WTC11 (cell line): ENCODE measurements at regions not wholly inside any gene's neighbourhood (a gene's known extent, or its start where the extent isn't known, plus 50 kb on each side); places are given as distances from the start of the nearest gene placed in this dataset.

Experiments
- ATAC-seq: fragments of 200-7000 bp; cut with Tn5 transposase; 2 replicates; pipeline ENCODE4 v1.10.0; 2021; ENCODE audit warnings: mild to moderate bottlenecking, moderate library complexity
- CTCF ChIA-PET: fragments of 300-600 bp; sonication (Branson Sonifier 250); formaldehyde crosslinking; loops from one replicate; lab custom pipeline; 2021; ENCODE audit warnings: antibody characterized with exemption; lab: Charles Lee
- POLR2A ChIA-PET: fragments of 350-600 bp; sonication (Branson Sonifier 250); formaldehyde crosslinking; loops from one replicate; lab custom pipeline; 2021; ENCODE audit warnings: antibody characterized with exemption; lab: Charles Lee
- DNase-seq: peaks from one replicate; pipeline ENCODE4 v3.0.0; 2021; ENCODE audit warnings: low spot score
- H3K27ac Mint-ChIP-seq: 2 replicates; pipeline ENCODE4 v1.8.0; 2021; ENCODE audit warnings: mixed read lengths
- H3K27me3 Mint-ChIP-seq: 2 replicates; pipeline ENCODE4 v1.8.0; 2021; ENCODE audit warnings: low read depth, mild to moderate bottlenecking, moderate library complexity, mixed read lengths
- H3K36me3 Mint-ChIP-seq: 2 replicates; pipeline ENCODE4 v1.8.0; 2021; ENCODE audit warnings: mixed read lengths
- H3K4me1 Mint-ChIP-seq: 2 replicates; pipeline ENCODE4 v1.8.0; 2022; ENCODE audit warnings: mixed read lengths
- H3K4me3 Mint-ChIP-seq: 2 replicates; pipeline ENCODE4 v1.8.0; 2021; ENCODE audit warnings: mild to moderate bottlenecking, moderate library complexity, mixed read lengths
- H3K9me3 Mint-ChIP-seq: 2 replicates; pipeline ENCODE4 v1.8.0; 2021; ENCODE audit warnings: mixed read lengths
- CREB1 ChIP-seq: sonication (generic); formaldehyde crosslinking; IDR thresholded peaks from 2 replicates; pipeline ENCODE4 v1.8.0; 2023; ENCODE audit warnings: mild to moderate bottlenecking, missing genetic modification reagents
- EMX1 ChIP-seq: fragments of 250-450 bp; sonication (Bioruptor Pico); IDR thresholded peaks from 2 replicates; pipeline ENCODE4 v1.8.0; 2021; ENCODE audit warnings: mild to moderate bottlenecking
- GTF2I ChIP-seq: fragments of 250-450 bp; sonication (Bioruptor Pico); conservative IDR thresholded peaks from 2 replicates; pipeline ENCODE4 v1.4.0; 2021; ENCODE audit warnings: mild to moderate bottlenecking
- HMGXB4 ChIP-seq: sonication (generic); formaldehyde crosslinking; IDR thresholded peaks from 2 replicates; pipeline ENCODE4 v1.8.1; 2023; ENCODE audit warnings: mild to moderate bottlenecking, moderate library complexity, missing genetic modification reagents
- JUN ChIP-seq: sonication (generic); formaldehyde crosslinking; IDR thresholded peaks from 2 replicates; pipeline ENCODE4 v1.8.0; 2023; ENCODE audit warnings: mild to moderate bottlenecking, missing genetic modification reagents
- MAX ChIP-seq: sonication (generic); formaldehyde crosslinking; IDR thresholded peaks from 2 replicates; pipeline ENCODE4 v1.8.0; 2022; ENCODE audit warnings: mild to moderate bottlenecking, missing genetic modification reagents
- NFATC4 ChIP-seq: fragments of 250-450 bp; sonication (Bioruptor Pico); IDR thresholded peaks from 2 replicates; pipeline ENCODE4 v1.9.0; 2021; ENCODE audit warnings: mild to moderate bottlenecking
- NR2C2 ChIP-seq: sonication (generic); formaldehyde crosslinking; IDR thresholded peaks from 2 replicates; pipeline ENCODE4 v1.8.0; 2022; ENCODE audit warnings: mild to moderate bottlenecking, missing genetic modification reagents
- PRDM15 ChIP-seq: sonication (generic); formaldehyde crosslinking; IDR thresholded peaks from 2 replicates; pipeline ENCODE4 v1.8.0; 2022; ENCODE audit warnings: missing genetic modification reagents
- RELA ChIP-seq: sonication (generic); formaldehyde crosslinking; IDR thresholded peaks from 2 replicates; pipeline ENCODE4 v1.8.1; 2022; ENCODE audit warnings: missing genetic modification reagents, mild to moderate bottlenecking, borderline replicate concordance
- RORB ChIP-seq: fragments of 250-450 bp; sonication (Bioruptor Pico); IDR thresholded peaks from 2 replicates; pipeline ENCODE4 v1.9.0; 2021; ENCODE audit warnings: mild to moderate bottlenecking
- SMAD4 ChIP-seq: sonication (generic); formaldehyde crosslinking; IDR thresholded peaks from 2 replicates; pipeline ENCODE4 v1.8.0; 2022; ENCODE audit warnings: mild to moderate bottlenecking, missing genetic modification reagents
- ZNF138 ChIP-seq: sonication (generic); formaldehyde crosslinking; conservative IDR thresholded peaks from 2 replicates; pipeline ENCODE4 v1.8.1; 2022; ENCODE audit warnings: mild to moderate bottlenecking, moderate library complexity, missing genetic modification reagents
- ZNF512 ChIP-seq: sonication (generic); formaldehyde crosslinking; IDR thresholded peaks from 2 replicates; pipeline ENCODE4 v1.8.1; 2022; ENCODE audit warnings: missing genetic modification reagents, borderline replicate concordance
- TF ChIP-seq, protein P1 (sequence below): sonication (generic); formaldehyde crosslinking; IDR thresholded peaks from 2 replicates; pipeline ENCODE4 v1.8.1; 2022; ENCODE audit warnings: mild to moderate bottlenecking, missing genetic modification reagents, moderate library complexity, borderline replicate concordance
- TF ChIP-seq, protein P2 (sequence below): fragments of 250-450 bp; sonication (Bioruptor Pico); IDR thresholded peaks from 2 replicates; pipeline ENCODE4 v1.9.0; 2021; ENCODE audit warnings: moderate library complexity, mild to moderate bottlenecking, inconsistent platforms, borderline replicate concordance
- TF ChIP-seq, protein P3 (sequence below): sonication (generic); formaldehyde crosslinking; IDR thresholded peaks from 2 replicates; pipeline ENCODE4 v1.8.0; 2023; ENCODE audit warnings: missing genetic modification reagents
- TF ChIP-seq, protein P4 (sequence below): sonication (generic); formaldehyde crosslinking; IDR thresholded peaks from 2 replicates; pipeline ENCODE4 v1.8.1; 2023; ENCODE audit warnings: mild to moderate bottlenecking, missing genetic modification reagents, moderate library complexity
- TF ChIP-seq, protein P5 (sequence below): sonication (generic); formaldehyde crosslinking; IDR thresholded peaks from 2 replicates; pipeline ENCODE4 v1.8.0; 2022; ENCODE audit warnings: mild to moderate bottlenecking, missing genetic modification reagents

GRCh38 chr7:121774563-121774962 lies 98.4 kb upstream of the PTPRZ1 start:
- Mint-ChIP-seq H3K36me3 (no peaks in the 10 kb centered on the region), H3K4me3 (no peak overlapping the region), H3K27me3 (no peaks in the 10 kb centered on the region), H3K27ac (no peak overlapping the region), H3K4me1 (peaks cover 17% of the 10 kb centered on the region), H3K9me3 (peaks cover 4% of the 10 kb centered on the region; the same call in 1 of the 2 replicates)
- ATAC-seq (no peak), DNase-seq (no peak)
- TF ChIP-seq, protein P1, sequence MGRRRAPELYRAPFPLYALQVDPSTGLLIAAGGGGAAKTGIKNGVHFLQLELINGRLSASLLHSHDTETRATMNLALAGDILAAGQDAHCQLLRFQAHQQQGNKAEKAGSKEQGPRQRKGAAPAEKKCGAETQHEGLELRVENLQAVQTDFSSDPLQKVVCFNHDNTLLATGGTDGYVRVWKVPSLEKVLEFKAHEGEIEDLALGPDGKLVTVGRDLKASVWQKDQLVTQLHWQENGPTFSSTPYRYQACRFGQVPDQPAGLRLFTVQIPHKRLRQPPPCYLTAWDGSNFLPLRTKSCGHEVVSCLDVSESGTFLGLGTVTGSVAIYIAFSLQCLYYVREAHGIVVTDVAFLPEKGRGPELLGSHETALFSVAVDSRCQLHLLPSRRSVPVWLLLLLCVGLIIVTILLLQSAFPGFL (CRISPR knock-in tag) = no peak
- no peak for TF ChIP-seq NFATC4 (CRISPR knock-in tag)
- no peak for TF ChIP-seq HMGXB4
- TF ChIP-seq MAX (CRISPR knock-in tag) = no peak
- no peak for TF ChIP-seq RELA (CRISPR knock-in tag)
- no peak for TF ChIP-seq PRDM15
- TF ChIP-seq, protein P2, sequence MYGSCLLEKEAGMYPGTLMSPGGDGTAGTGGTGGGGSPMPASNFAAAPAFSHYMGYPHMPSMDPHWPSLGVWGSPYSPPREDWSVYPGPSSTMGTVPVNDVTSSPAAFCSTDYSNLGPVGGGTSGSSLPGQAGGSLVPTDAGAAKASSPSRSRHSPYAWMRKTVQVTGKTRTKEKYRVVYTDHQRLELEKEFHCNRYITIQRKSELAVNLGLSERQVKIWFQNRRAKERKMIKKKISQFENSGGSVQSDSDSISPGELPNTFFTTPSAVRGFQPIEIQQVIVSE (CRISPR knock-in tag) = no peak
- no peak for TF ChIP-seq ZNF512 (CRISPR knock-in tag)
- no peak for TF ChIP-seq SMAD4
- ChIA-PET CTCF (no interaction called here), POLR2A (no interaction called here)

DNA sequence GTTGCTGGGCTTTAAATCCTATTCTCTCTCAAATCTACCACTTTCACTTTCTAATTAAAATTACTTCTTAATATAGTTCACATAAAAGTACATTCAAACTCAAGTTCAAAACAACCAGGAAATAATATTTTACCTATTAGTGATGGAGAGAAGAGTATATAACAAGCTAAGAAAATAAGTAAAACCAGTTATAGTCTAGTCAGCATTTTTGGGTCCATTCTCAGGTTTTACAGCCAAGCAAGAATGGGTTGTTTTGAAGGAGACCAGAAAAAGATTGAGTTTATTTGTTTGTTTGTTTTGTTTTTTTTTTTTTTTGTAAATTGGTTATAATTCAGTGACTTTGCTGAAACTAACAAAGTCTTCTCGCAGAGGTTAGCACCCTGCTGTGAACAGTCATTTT lies 106.3 kb upstream of the PTPRZ1 start:
- H3K27me3 Mint-ChIP-seq = no peaks in the 10 kb centered on the region
- POLR2A ChIA-PET = no interaction called here
- ATAC-seq = no peak

More for the DNA sequence above, 106.3 kb upstream of the PTPRZ1 start:
- CTCF ChIA-PET = no interaction called here
- TF ChIP-seq CREB1 (CRISPR knock-in tag) = no peak
- TF ChIP-seq RORB (CRISPR knock-in tag) = no peak
- TF ChIP-seq, protein P3, sequence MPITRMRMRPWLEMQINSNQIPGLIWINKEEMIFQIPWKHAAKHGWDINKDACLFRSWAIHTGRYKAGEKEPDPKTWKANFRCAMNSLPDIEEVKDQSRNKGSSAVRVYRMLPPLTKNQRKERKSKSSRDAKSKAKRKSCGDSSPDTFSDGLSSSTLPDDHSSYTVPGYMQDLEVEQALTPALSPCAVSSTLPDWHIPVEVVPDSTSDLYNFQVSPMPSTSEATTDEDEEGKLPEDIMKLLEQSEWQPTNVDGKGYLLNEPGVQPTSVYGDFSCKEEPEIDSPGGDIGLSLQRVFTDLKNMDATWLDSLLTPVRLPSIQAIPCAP (CRISPR knock-in tag) = no peak
- no peak for TF ChIP-seq JUN (CRISPR knock-in tag)
- TF ChIP-seq PRDM15 = no peak
- TF ChIP-seq, protein P4, sequence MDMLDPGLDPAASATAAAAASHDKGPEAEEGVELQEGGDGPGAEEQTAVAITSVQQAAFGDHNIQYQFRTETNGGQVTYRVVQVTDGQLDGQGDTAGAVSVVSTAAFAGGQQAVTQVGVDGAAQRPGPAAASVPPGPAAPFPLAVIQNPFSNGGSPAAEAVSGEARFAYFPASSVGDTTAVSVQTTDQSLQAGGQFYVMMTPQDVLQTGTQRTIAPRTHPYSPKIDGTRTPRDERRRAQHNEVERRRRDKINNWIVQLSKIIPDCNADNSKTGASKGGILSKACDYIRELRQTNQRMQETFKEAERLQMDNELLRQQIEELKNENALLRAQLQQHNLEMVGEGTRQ = no peak
- no peak for TF ChIP-seq EMX1 (CRISPR knock-in tag)
- TF ChIP-seq, protein P5, sequence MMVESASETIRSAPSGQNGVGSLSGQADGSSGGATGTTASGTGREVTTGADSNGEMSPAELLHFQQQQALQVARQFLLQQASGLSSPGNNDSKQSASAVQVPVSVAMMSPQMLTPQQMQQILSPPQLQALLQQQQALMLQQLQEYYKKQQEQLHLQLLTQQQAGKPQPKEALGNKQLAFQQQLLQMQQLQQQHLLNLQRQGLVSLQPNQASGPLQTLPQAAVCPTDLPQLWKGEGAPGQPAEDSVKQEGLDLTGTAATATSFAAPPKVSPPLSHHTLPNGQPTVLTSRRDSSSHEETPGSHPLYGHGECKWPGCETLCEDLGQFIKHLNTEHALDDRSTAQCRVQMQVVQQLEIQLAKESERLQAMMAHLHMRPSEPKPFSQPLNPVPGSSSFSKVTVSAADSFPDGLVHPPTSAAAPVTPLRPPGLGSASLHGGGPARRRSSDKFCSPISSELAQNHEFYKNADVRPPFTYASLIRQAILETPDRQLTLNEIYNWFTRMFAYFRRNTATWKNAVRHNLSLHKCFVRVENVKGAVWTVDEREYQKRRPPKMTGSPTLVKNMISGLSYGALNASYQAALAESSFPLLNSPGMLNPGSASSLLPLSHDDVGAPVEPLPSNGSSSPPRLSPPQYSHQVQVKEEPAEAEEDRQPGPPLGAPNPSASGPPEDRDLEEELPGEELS (CRISPR knock-in tag) = no peak
- TF ChIP-seq ZNF138 (CRISPR knock-in tag) = no peak
- TF ChIP-seq NR2C2 (CRISPR knock-in tag) = no peak
- no peak for TF ChIP-seq GTF2I (CRISPR knock-in tag)
- no peak overlapping the region for H3K27ac Mint-ChIP-seq
- no peak overlapping the region for H3K4me3 Mint-ChIP-seq
- no peak for DNase-seq
- peaks cover 7% of the 10 kb centered on the region for H3K9me3 Mint-ChIP-seq
- peaks cover 10% of the 10 kb centered on the region; the same call in 1 of the 2 replicates for H3K4me1 Mint-ChIP-seq
- H3K36me3 Mint-ChIP-seq = peaks cover 3% of the 10 kb centered on the region; the same call in 1 of the 2 replicates
